ENCODE measurements at regions not wholly inside any gene's neighbourhood (a gene's known extent, or its start where the extent isn't known, plus 50 kb on each side); places are given as distances from the start of the nearest gene placed in this dataset.
A peak's percentile ranks its signal among the peaks of the same experiment; 100 is the strongest.
"Not testable (repeated sequence)": the region's sequence is repeated elsewhere in the genome, so short reads cannot be mapped to it uniquely, and the experiment has no call there.

- Histone ChIP-seq H3K4me1 (peaks cover 30% of the 10 kb centered on the region), H3K27me3 (no peaks in the 10 kb centered on the region), H3K9me3 (replicated peaks) (peaks cover 4% of the 10 kb centered on the region), H3K27ac (no peak overlapping the region), H3K36me3 (no peaks in the 10 kb centered on the region), H3K4me3 (no peak overlapping the region)
- peak in 1 of 2 experiments; percentile 31 for DNase-seq
These were observed 408.8 kb upstream of the SEMA3C start for GRCh38 chr7:81327468-81328266.

- Histone ChIP-seq H3K36me3 (no peaks in the 10 kb centered on the region), H3K27ac (no peak overlapping the region), H3K4me1 (peaks cover 6% of the 10 kb centered on the region; the same call in 1 of the 2 replicates), H3K4me3 (no peak overlapping the region), H3K9me3 (replicated peaks) (peaks cover 4% of the 10 kb centered on the region), H3K27me3 (no peaks in the 10 kb centered on the region)
- no peak for DNase-seq
These were observed 403.1 kb upstream of the SEMA3C start for GRCh38 chr7:81321949-81322348.

- H3K27me3 ChIP-seq = no peaks in the 10 kb centered on the region
- no peak overlapping the region for H3K4me3 ChIP-seq
- no peak overlapping the region for H3K27ac ChIP-seq
- H3K4me1 ChIP-seq = peaks cover 6% of the 10 kb centered on the region; the same call in 1 of the 2 replicates
- no peaks in the 10 kb centered on the region for H3K9me3 ChIP-seq (replicated peaks)
- no peaks in the 10 kb centered on the region for H3K36me3 ChIP-seq
- no peak for DNase-seq
These were observed 398.9 kb upstream of the SEMA3C start for GRCh38 chr7:81317741-81318140.

- Histone ChIP-seq H3K27me3 (no peaks in the 10 kb centered on the region), H3K27ac (no peak overlapping the region), H3K36me3 (no peaks in the 10 kb centered on the region; the same call in 1 of the 2 replicates), H3K9me3 (replicated peaks) (no peaks in the 10 kb centered on the region), H3K4me3 (no peak overlapping the region), H3K4me1 (no peaks in the 10 kb centered on the region)
- no peak for DNase-seq
These were observed 389.9 kb upstream of the SEMA3C start for GRCh38 chr7:81308643-81309322.

- Histone ChIP-seq H3K36me3 (no peaks in the 10 kb centered on the region; the same call in 1 of the 2 replicates), H3K27ac (no peak overlapping the region), H3K9me3 (replicated peaks) (no peaks in the 10 kb centered on the region), H3K4me1 (peaks cover 24% of the 10 kb centered on the region), H3K4me3 (no peak overlapping the region), H3K27me3 (no peaks in the 10 kb centered on the region)
- no peak for DNase-seq
These were observed 383.0 kb upstream of the SEMA3C start for GRCh38 chr7:81301815-81302214.

GRCh38 chr7:81300753-81301152, 381.9 kb upstream of the SEMA3C start:
- DNase-seq = no peak
- no peaks in the 10 kb centered on the region for H3K9me3 ChIP-seq (replicated peaks)
- peaks cover 24% of the 10 kb centered on the region for H3K4me1 ChIP-seq
- H3K4me3 ChIP-seq = no peak overlapping the region
- H3K36me3 ChIP-seq = no peaks in the 10 kb centered on the region
- no peaks in the 10 kb centered on the region for H3K27me3 ChIP-seq
- no peak overlapping the region for H3K27ac ChIP-seq

- Histone ChIP-seq H3K27ac (peak overlapping the region; percentile 23; the same call in 1 of the 2 replicates), H3K9me3 (replicated peaks) (no peaks in the 10 kb centered on the region), H3K4me1 (peaks cover 29% of the 10 kb centered on the region), H3K36me3 (no peaks in the 10 kb centered on the region), H3K27me3 (no peaks in the 10 kb centered on the region), H3K4me3 (peak overlapping the region; percentile 36; the same call in 1 of the 2 replicates)
- DNase-seq = no peak
These were observed 380.9 kb upstream of the SEMA3C start for GRCh38 chr7:81299711-81300110.

- Histone ChIP-seq H3K9me3 (replicated peaks) (no peaks in the 10 kb centered on the region), H3K4me3 (peak overlapping the region; percentile 36), H3K4me1 (peaks cover 29% of the 10 kb centered on the region), H3K36me3 (no peaks in the 10 kb centered on the region), H3K27me3 (no peaks in the 10 kb centered on the region), H3K27ac (peak overlapping the region; percentile 23; the same call in 1 of the 2 replicates)
- peak; percentile 51 to 84 for DNase-seq
These were observed 380.3 kb upstream of the SEMA3C start for GRCh38 chr7:81298951-81299666.

- DNase-seq = no peak
- H3K27me3 ChIP-seq = no peaks in the 10 kb centered on the region
- H3K27ac ChIP-seq = no peak overlapping the region
- H3K36me3 ChIP-seq = no peaks in the 10 kb centered on the region
- H3K4me3 ChIP-seq = no peak overlapping the region
- no peaks in the 10 kb centered on the region for H3K9me3 ChIP-seq (replicated peaks)
- peaks cover 29% of the 10 kb centered on the region for H3K4me1 ChIP-seq
These were observed 378.5 kb upstream of the SEMA3C start for GRCh38 chr7:81297317-81297716.

- no peaks in the 10 kb centered on the region for H3K27me3 ChIP-seq
- no peak for DNase-seq
- H3K27ac ChIP-seq = no peak overlapping the region
- H3K9me3 ChIP-seq (replicated peaks) = no peaks in the 10 kb centered on the region
- H3K4me1 ChIP-seq = peaks cover 29% of the 10 kb centered on the region
- no peaks in the 10 kb centered on the region for H3K36me3 ChIP-seq
- H3K4me3 ChIP-seq = no peak overlapping the region
These were observed 377.9 kb upstream of the SEMA3C start for GRCh38 chr7:81296726-81297125.

- Histone ChIP-seq H3K9me3 (replicated peaks) (no peaks in the 10 kb centered on the region), H3K27me3 (no peaks in the 10 kb centered on the region), H3K27ac (no peak overlapping the region), H3K4me1 (peaks cover 17% of the 10 kb centered on the region), H3K4me3 (no peak overlapping the region), H3K36me3 (no peaks in the 10 kb centered on the region)
- DNase-seq = peak; percentile 74 to 79
These were observed 376.2 kb upstream of the SEMA3C start for GRCh38 chr7:81294897-81295515.

- H3K4me1 ChIP-seq = peaks cover 9% of the 10 kb centered on the region
- no peak overlapping the region for H3K27ac ChIP-seq
- H3K27me3 ChIP-seq = no peaks in the 10 kb centered on the region
- no peaks in the 10 kb centered on the region for H3K36me3 ChIP-seq
- no peak for DNase-seq
- no peaks in the 10 kb centered on the region for H3K9me3 ChIP-seq (replicated peaks)
- H3K4me3 ChIP-seq = no peak overlapping the region
These were observed 375.0 kb upstream of the SEMA3C start for GRCh38 chr7:81293806-81294205.

GRCh38 chr7:81286754-81287153, 367.9 kb upstream of the SEMA3C start:
- H3K27me3 ChIP-seq; H3K27ac ChIP-seq; H3K9me3 ChIP-seq (replicated peaks); H3K4me3 ChIP-seq; DNase-seq; H3K36me3 ChIP-seq: not testable (repeated sequence)
- H3K4me1 ChIP-seq = peaks cover 19% of the 10 kb centered on the region

- peak in 1 of 2 experiments; percentile 33 for DNase-seq
- H3K9me3 ChIP-seq (replicated peaks) = peaks cover 6% of the 10 kb centered on the region; the same call in 1 of the 2 replicates
- H3K27me3 ChIP-seq = no peaks in the 10 kb centered on the region
- no peaks in the 10 kb centered on the region for H3K36me3 ChIP-seq
- peaks cover 19% of the 10 kb centered on the region for H3K4me1 ChIP-seq
- H3K4me3 ChIP-seq = no peak overlapping the region
- H3K27ac ChIP-seq = no peak overlapping the region; the same call in 1 of the 2 replicates
These were observed 366.5 kb upstream of the SEMA3C start for GRCh38 chr7:81285142-81285871.
